ENCODE measurements at regions not wholly inside any gene's neighbourhood (a gene's known extent, or its start where the extent isn't known, plus 50 kb on each side); places are given as distances from the start of the nearest gene placed in this dataset.

DNA sequence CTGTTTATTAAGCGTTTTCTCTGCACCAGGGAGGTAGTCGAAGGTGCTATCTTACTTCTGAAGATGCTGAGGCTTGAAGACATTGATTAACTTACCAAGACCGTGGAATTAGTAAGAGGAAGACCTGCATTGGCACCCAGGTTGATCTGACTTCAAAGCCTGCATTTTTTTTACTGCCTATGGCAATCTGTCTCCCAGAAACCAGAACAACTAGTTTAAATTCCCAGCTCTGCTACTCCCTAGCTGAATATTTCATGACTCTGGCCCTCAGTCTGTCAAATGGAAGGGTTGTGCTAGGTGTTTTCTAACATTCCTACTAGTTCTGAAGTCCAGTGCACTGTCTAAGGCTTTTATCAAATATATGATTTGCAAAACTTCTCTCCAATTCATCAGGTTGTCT lies 52.0 kb upstream of the GRAMD1B start:
- FAIRE-seq = no peak

GRCh38 chr11:123377355-123377754 lies 52.7 kb upstream of the GRAMD1B start:
- FAIRE-seq = no peak

DNA sequence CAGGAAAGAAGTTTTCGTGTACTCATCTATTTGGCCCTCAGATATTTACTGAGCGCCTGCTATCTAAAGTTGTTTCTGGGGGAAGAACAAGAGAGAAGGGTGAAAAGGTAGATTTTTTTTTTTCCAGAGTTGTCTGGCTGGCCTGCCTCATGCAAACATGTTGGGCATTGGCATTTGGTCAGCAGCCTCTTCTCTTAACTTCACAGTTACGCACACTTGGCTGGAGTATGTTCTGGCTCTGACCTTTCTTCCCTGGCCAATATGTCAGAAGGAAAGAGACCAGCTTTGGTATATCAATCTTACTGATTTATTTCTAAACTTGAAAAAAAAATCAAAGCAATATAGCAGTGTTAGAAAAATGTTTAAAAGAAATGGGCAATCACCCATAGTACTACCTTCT lies 54.2 kb upstream of the GRAMD1B start:
- FAIRE-seq = no peak

- no peak for FAIRE-seq
Measured at GRCh38 chr11:123374622-123374968, 55.5 kb upstream of the GRAMD1B start.

GRCh38 chr11:123373754-123374621 lies 56.1 kb upstream of the GRAMD1B start:
- FAIRE-seq = no peak

- FAIRE-seq = no peak
Measured at GRCh38 chr11:123371506-123372297, 58.4 kb upstream of the GRAMD1B start.

DNA sequence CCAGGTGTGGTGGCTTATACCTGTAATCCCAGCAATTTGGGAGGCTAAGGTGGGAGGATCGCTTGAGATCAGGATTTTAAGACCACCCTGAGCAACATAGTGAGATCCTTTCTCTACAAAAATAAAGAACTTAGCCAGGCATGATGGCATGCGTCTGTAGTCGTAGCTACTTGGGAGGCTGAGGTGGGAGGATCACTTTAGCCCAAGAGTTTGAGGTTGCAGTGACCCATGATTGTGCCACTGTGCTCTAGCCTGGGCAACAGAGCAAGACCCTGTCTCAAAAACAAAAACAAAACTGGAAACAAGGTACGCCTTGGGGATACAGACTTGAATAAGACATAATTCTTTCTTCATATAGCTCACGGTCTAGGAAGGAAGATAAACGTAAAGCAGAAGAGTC lies 63.1 kb upstream of the GRAMD1B start:
- FAIRE-seq = no peak

DNA sequence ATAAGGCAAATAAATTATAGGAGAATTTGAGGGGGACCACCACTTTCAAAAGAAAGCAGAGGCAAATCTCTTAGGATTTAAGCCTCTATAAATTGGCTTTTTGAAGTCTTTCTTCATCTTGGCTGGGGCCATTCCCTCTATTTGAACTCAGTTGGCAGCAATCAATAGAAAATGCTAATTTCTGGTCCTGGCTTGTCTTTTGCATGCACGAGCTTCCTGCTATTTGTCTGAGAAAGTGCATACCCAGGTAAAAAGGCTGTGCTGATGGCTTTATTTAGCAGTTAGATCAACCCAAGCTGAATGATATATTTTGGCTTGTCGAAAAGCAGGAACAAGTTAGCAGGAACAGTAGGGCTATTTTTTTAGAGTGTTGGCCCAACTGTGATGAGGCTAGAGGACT lies 64.1 kb upstream of the GRAMD1B start:
- no peak for FAIRE-seq

DNA sequence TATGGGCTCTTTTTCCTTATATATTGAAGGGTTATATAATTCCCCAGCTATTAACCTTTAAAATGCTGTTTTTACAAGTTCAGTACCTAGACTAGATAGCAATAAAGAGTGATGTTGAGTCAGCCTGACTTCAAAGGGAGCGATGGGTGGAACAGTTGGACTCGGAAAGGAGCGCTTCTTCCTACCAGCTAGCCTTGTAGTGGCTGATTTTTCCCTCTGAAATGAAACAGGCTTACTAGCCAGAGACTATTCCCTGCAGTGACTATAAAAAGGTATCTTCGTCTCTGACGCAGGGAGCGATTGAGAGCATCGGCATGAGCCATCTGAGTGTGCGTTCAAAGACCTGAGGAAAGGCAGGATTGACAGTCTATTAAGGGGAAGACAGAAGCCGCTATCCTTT lies 66.0 kb upstream of the GRAMD1B start:
- FAIRE-seq = no peak

GRCh38 chr11:123363556-123363955 lies 66.5 kb upstream of the GRAMD1B start:
- FAIRE-seq = no peak

GRCh38 chr11:123362941-123363340 lies 67.1 kb upstream of the GRAMD1B start:
- no peak for FAIRE-seq

- FAIRE-seq = no peak
Measured at GRCh38 chr11:123362186-123362585, 67.9 kb upstream of the GRAMD1B start.

GRCh38 chr11:123361110-123361509 lies 69.0 kb upstream of the GRAMD1B start:
- FAIRE-seq = no peak

- FAIRE-seq = no peak
Measured at GRCh38 chr11:123360267-123360936, 69.7 kb upstream of the GRAMD1B start.

DNA sequence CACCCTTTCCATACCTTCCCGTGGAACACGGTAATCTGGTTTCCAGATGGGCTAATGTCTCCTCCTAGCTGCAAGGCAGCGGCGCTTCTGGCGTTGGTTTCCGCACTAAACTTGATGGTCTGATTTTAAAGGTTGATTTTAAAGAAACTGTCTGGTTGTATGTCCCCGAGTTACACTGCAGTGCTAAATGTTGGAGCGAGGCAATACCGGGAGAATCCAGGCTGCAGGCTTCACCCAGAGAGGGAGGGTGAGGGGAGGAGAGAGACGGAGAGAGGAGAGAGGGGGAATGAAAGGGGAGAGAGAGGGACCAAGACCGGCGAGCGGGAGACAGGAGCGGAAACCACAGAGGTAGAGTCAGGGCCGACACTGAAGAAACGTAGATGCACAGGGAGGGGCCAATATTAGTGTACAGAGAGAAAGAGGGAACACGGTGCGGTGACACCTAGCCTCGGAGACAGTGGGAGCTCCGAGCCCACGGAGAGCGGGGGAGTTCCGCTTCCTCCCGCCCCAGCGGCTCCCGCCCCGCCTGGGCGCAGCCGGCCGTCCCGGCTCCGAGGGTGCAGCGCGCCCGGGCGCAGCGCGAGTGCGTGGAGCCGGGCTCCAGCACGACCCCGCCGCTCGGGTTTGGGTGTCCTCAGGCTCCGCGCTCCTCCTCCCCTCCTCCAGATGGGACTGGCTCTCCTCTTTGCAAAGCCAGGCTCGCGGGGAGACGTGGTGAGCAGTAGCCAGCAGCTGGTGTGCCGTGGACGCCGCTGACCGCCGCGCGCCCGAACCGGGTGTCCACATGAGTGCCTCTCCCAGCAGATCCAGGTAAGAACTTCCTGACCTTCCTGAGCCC lies 71.9 kb upstream of the GRAMD1B start:
- no peak for FAIRE-seq

GRCh38 chr11:123357353-123357989 lies 72.6 kb upstream of the GRAMD1B start:
- FAIRE-seq = no peak

GRCh38 chr11:123356539-123356938 lies 73.5 kb upstream of the GRAMD1B start:
- FAIRE-seq = no peak

DNA sequence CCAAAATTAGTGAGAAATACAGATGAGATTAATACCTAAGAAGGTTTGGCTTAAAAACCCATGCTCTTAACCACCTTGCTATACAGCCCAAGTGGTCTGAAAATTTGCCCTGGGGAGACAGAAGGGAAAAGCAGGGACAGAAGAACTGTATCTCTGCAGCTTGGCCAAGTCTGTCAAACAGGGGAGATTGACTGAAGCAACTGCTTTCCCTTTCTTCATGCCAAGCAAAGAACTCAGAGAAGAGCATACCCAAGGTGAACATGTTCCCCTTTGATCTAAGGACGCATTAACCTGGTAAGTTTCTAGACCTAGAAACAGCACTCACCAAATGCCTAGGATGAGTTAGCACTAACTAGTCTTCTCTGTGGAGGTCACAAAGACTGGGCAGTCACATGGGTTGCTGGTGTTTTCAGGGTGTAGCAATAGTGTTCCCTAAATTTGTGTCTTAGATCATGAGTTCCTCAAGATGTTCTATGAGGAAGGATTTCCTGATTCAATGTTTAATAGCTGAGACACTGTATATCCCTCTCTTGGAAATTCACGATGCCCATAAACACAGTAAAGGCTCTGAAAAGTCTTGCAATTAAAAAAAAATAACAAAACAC lies 75.6 kb upstream of the GRAMD1B start:
- FAIRE-seq = no peak

GRCh38 chr11:123351375-123351774 lies 78.7 kb upstream of the GRAMD1B start:
- no peak for FAIRE-seq

GRCh38 chr11:123349382-123349781 lies 80.7 kb upstream of the GRAMD1B start:
- FAIRE-seq = no peak

GRCh38 chr11:123344790-123345357 lies 85.2 kb upstream of the GRAMD1B start:
- no peak for FAIRE-seq
